ENCODE measurements at regions not wholly inside any gene's neighbourhood (a gene's known extent, or its start where the extent isn't known, plus 50 kb on each side); places are given as distances from the start of the nearest gene placed in this dataset.

DNA sequence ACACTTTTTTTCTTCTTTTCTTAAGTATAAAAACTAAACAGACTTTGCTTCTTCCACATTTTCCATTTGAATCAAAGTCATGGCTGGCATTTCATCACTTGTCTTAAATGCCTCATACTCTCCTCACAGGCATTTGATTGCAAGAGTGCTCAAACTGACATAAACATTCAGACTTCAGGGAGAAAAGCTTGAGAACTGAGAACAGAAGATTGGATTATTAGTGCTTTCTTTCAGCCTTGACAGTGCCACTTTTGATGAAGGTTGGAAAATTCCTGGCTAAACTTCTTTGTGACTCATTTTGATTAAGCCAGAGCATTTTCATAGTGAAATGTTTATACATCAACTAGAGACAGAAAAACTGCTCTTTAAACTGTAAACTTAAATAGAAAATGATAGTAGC, 544.4 kb downstream of the DIPK2A start:
- no peak overlapping the region for H3K27ac ChIP-seq (ENCODE audit: low read depth, low read length, poor library complexity, severe bottlenecking)
- H3K9me2 ChIP-seq (ENCODE audit: low read depth, low read length) = no peaks in the 10 kb centered on the region

DNA sequence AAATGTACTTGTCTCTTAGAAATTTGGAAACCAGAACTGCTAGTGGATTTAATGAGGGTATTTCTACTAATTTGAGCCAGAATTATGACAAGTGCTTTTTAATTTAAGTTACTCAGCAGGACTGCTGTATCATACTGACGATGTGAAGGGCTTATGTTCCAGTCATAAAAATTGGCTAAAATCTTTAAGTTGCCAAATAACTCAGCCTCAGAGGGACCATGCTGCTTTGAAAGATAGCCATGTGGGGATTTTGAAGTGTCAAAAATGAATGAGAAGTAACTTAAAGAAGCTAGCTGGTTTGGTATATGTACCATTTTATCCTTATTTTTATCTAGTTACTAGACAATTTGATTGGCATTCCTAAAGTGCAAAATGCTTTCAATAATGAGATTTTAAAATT, 545.0 kb downstream of the DIPK2A start:
- no peak overlapping the region for H3K27ac ChIP-seq (ENCODE audit: low read depth, low read length, poor library complexity, severe bottlenecking)
- H3K27me3 ChIP-seq (ENCODE audit: insufficient read depth, low read length) = no peaks in the 10 kb centered on the region
- no peak overlapping the region for H3K9ac ChIP-seq (ENCODE audit: low read length)

More for the DNA sequence above, 544.4 kb downstream of the DIPK2A start:
- no peak overlapping the region for H3K4me2 ChIP-seq (ENCODE audit: low read length)
- no peaks in the 10 kb centered on the region for H3F3A ChIP-seq (ENCODE audit: insufficient read depth, low read length)
- no peaks in the 10 kb centered on the region for H3K9me3 ChIP-seq (ENCODE audit: low read length)
- H3K4me3 ChIP-seq (ENCODE audit: low read depth, low read length, poor library complexity, severe bottlenecking) = no peak overlapping the region
- no peaks in the 10 kb centered on the region for H3K4me1 ChIP-seq (ENCODE audit: insufficient read depth, low read length, severe bottlenecking)
- no peaks in the 10 kb centered on the region for H3K79me2 ChIP-seq (ENCODE audit: insufficient read depth, low read length)
- no peaks in the 10 kb centered on the region for H4K20me1 ChIP-seq (ENCODE audit: insufficient read depth, low read length)
- no peak overlapping the region for H2AFZ ChIP-seq (ENCODE audit: low read length)
- H3K36me3 ChIP-seq (ENCODE audit: insufficient read depth, low read length) = no peaks in the 10 kb centered on the region
- TF ChIP-seq, protein P1, sequence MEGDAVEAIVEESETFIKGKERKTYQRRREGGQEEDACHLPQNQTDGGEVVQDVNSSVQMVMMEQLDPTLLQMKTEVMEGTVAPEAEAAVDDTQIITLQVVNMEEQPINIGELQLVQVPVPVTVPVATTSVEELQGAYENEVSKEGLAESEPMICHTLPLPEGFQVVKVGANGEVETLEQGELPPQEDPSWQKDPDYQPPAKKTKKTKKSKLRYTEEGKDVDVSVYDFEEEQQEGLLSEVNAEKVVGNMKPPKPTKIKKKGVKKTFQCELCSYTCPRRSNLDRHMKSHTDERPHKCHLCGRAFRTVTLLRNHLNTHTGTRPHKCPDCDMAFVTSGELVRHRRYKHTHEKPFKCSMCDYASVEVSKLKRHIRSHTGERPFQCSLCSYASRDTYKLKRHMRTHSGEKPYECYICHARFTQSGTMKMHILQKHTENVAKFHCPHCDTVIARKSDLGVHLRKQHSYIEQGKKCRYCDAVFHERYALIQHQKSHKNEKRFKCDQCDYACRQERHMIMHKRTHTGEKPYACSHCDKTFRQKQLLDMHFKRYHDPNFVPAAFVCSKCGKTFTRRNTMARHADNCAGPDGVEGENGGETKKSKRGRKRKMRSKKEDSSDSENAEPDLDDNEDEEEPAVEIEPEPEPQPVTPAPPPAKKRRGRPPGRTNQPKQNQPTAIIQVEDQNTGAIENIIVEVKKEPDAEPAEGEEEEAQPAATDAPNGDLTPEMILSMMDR (IDR thresholded peaks at IDR 0.05; ENCODE audit: low read length) = no peak
- TF ChIP-seq EZH2 (IDR thresholded peaks at IDR 0.05; ENCODE audit: borderline replicate concordance, low read length) = no peak
- H3K9ac ChIP-seq (ENCODE audit: low read length) = no peak overlapping the region
- H3K27me3 ChIP-seq (ENCODE audit: insufficient read depth, low read length) = no peaks in the 10 kb centered on the region

DNA sequence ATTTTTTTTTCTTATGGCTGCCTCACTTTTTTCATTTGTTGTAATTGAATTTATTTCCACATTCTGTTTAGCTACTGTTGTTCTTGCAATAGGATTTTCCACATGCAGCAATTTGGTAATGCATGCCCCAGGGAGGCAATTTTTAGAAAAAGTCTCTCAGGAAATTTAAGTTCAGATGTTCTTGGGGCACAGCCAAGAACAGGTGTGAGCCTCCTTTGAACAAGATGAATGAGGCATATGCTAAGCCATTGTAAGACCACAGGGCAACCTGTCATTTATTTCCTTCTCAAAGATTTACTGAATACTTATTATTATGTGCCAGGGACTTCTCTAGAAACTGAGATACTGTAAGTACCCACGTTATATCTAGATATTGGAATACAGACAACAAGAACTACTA, 549.5 kb downstream of the DIPK2A start:
- H3K27ac ChIP-seq (ENCODE audit: low read depth, low read length, poor library complexity, severe bottlenecking) = no peak overlapping the region
- no peak overlapping the region for H3K4me3 ChIP-seq (ENCODE audit: low read depth, low read length, poor library complexity, severe bottlenecking)
- no peaks in the 10 kb centered on the region for H3K79me2 ChIP-seq (ENCODE audit: insufficient read depth, low read length)
- no peaks in the 10 kb centered on the region for H3K36me3 ChIP-seq (ENCODE audit: insufficient read depth, low read length)
- no peak overlapping the region for H3K9ac ChIP-seq (ENCODE audit: low read length)
- H3K9me3 ChIP-seq (ENCODE audit: low read length) = no peaks in the 10 kb centered on the region
- TF ChIP-seq, protein P1 (IDR thresholded peaks at IDR 0.05; ENCODE audit: low read length) = no peak
- TF ChIP-seq EZH2 (IDR thresholded peaks at IDR 0.05; ENCODE audit: borderline replicate concordance, low read length) = no peak
- no peak overlapping the region for H2AFZ ChIP-seq (ENCODE audit: low read length)
- no peaks in the 10 kb centered on the region for H3K27me3 ChIP-seq (ENCODE audit: insufficient read depth, low read length)
- H4K20me1 ChIP-seq (ENCODE audit: insufficient read depth, low read length) = no peaks in the 10 kb centered on the region
- no peak overlapping the region for H3K4me2 ChIP-seq (ENCODE audit: low read length)
- no peaks in the 10 kb centered on the region for H3F3A ChIP-seq (ENCODE audit: insufficient read depth, low read length)
- no peaks in the 10 kb centered on the region for H3K9me2 ChIP-seq (ENCODE audit: low read depth, low read length)
- H3K4me1 ChIP-seq (ENCODE audit: insufficient read depth, low read length, severe bottlenecking) = no peaks in the 10 kb centered on the region

More for the DNA sequence above, 545.0 kb downstream of the DIPK2A start:
- H3K36me3 ChIP-seq (ENCODE audit: insufficient read depth, low read length) = no peaks in the 10 kb centered on the region
- no peaks in the 10 kb centered on the region for H3K79me2 ChIP-seq (ENCODE audit: insufficient read depth, low read length)
- H3K4me3 ChIP-seq (ENCODE audit: low read depth, low read length, poor library complexity, severe bottlenecking) = no peak overlapping the region
- H3K4me2 ChIP-seq (ENCODE audit: low read length) = no peak overlapping the region
- H3F3A ChIP-seq (ENCODE audit: insufficient read depth, low read length) = no peaks in the 10 kb centered on the region
- TF ChIP-seq, protein P1 (IDR thresholded peaks at IDR 0.05; ENCODE audit: low read length) = no peak
- no peak for TF ChIP-seq EZH2 (IDR thresholded peaks at IDR 0.05; ENCODE audit: borderline replicate concordance, low read length)
- H4K20me1 ChIP-seq (ENCODE audit: insufficient read depth, low read length) = no peaks in the 10 kb centered on the region
- no peaks in the 10 kb centered on the region for H3K9me2 ChIP-seq (ENCODE audit: low read depth, low read length)
- no peak overlapping the region for H2AFZ ChIP-seq (ENCODE audit: low read length)
- H3K9me3 ChIP-seq (ENCODE audit: low read length) = no peaks in the 10 kb centered on the region
- no peaks in the 10 kb centered on the region for H3K4me1 ChIP-seq (ENCODE audit: insufficient read depth, low read length, severe bottlenecking)
